ENCODE measurements at regions not wholly inside any gene's neighbourhood (a gene's known extent, or its start where the extent isn't known, plus 50 kb on each side); places are given as distances from the start of the nearest gene placed in this dataset.

DNA sequence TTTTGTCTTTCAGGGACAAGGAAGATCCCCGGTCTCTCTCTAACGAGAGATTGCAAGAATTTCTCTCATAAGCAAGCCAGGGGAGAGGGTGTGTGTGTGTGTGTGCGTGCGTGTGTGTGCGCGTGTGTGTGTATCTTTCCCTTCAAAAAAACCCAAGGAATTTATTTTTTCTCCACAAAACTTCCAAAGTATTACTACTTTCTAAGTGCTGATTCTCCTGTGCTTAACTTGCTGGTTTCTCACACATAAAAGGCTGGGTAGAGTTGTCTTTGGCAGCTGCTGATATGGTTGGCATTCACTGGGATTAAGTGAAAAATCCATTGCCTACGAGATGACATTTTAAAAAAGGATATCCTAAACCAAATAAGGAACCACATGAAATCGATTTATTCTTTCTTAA is 435.7 kb downstream of the RAPGEF2 start:
- Histone ChIP-seq H3K27ac (ENCODE audit: insufficient read depth, low read length) (no peak overlapping the region), H3K4me2 (ENCODE audit: extremely low read depth, insufficient read depth, low read length) (no peak overlapping the region), H3K36me3 (ENCODE audit: control insufficient read depth, insufficient read depth, low read length) (no peaks in the 10 kb centered on the region), H3K9me3 (ENCODE audit: control insufficient read depth, insufficient read depth, low read depth, low read length) (no peaks in the 10 kb centered on the region), H3K27me3 (ENCODE audit: control insufficient read depth, insufficient read depth, low read length) (no peaks in the 10 kb centered on the region), H3K79me2 (ENCODE audit: control insufficient read depth, insufficient read depth, low read length) (no peaks in the 10 kb centered on the region), H3K4me1 (ENCODE audit: control insufficient read depth, extremely low read depth, insufficient read depth, low read length) (no peaks in the 10 kb centered on the region), H4K20me1 (ENCODE audit: control insufficient read depth, extremely low read depth, insufficient read depth, low read length) (no peaks in the 10 kb centered on the region), H3K9ac (ENCODE audit: insufficient read depth, low read length) (no peak overlapping the region), H3K4me3 (replicated peaks in 1 of 4; ENCODE audit: control extremely low read depth in 1 of 4, insufficient read depth in 1 of 4, low read depth in 3 of 4, low read length in 4 of 4) (no peak overlapping the region), H2AFZ (ENCODE audit: low read length) (no peak overlapping the region)
- no peak for DNase-seq (ENCODE audit: low read depth in 2 of 2)
- TF ChIP-seq EZH2 (IDR thresholded peaks at IDR 0.05; ENCODE audit: low read length, missing control alignments) (no peak), CTCF (conservative IDR thresholded peaks at IDR 0.05 in 1 of 2, IDR thresholded peaks at IDR 0.05 in 1 of 2; ENCODE audit: low read depth in 1 of 2, low read length in 2 of 2) (no peak)

GRCh38 chr4:159540038-159540437 is 437.2 kb downstream of the RAPGEF2 start:
- Histone ChIP-seq H3K4me2 (ENCODE audit: extremely low read depth, insufficient read depth, low read length) (no peak overlapping the region), H3K4me3 (replicated peaks in 1 of 4; ENCODE audit: control extremely low read depth in 1 of 4, insufficient read depth in 1 of 4, low read depth in 3 of 4, low read length in 4 of 4) (no peak overlapping the region), H3K4me1 (ENCODE audit: control insufficient read depth, extremely low read depth, insufficient read depth, low read length) (no peaks in the 10 kb centered on the region), H3K9me3 (ENCODE audit: control insufficient read depth, insufficient read depth, low read depth, low read length) (no peaks in the 10 kb centered on the region), H3K9ac (ENCODE audit: insufficient read depth, low read length) (no peak overlapping the region), H3K27me3 (ENCODE audit: control insufficient read depth, insufficient read depth, low read length) (no peaks in the 10 kb centered on the region), H3K36me3 (ENCODE audit: control insufficient read depth, insufficient read depth, low read length) (no peaks in the 10 kb centered on the region), H4K20me1 (ENCODE audit: control insufficient read depth, extremely low read depth, insufficient read depth, low read length) (no peaks in the 10 kb centered on the region), H2AFZ (ENCODE audit: low read length) (no peak overlapping the region), H3K79me2 (ENCODE audit: control insufficient read depth, insufficient read depth, low read length) (no peaks in the 10 kb centered on the region), H3K27ac (ENCODE audit: insufficient read depth, low read length) (no peak overlapping the region)
- TF ChIP-seq EZH2 (IDR thresholded peaks at IDR 0.05; ENCODE audit: low read length, missing control alignments) = no peak
- no peak for TF ChIP-seq CTCF (conservative IDR thresholded peaks at IDR 0.05 in 1 of 2, IDR thresholded peaks at IDR 0.05 in 1 of 2; ENCODE audit: low read depth in 1 of 2, low read length in 2 of 2)
- DNase-seq (ENCODE audit: low read depth in 2 of 2) = peak in 1 of 2 donors; percentile 13

GRCh38 chr4:159540501-159540900 is 437.6 kb downstream of the RAPGEF2 start:
- no peaks in the 10 kb centered on the region for H3K9me3 ChIP-seq (ENCODE audit: control insufficient read depth, insufficient read depth, low read depth, low read length)
- H3K9ac ChIP-seq (ENCODE audit: insufficient read depth, low read length) = no peak overlapping the region
- no peak overlapping the region for H3K4me3 ChIP-seq (replicated peaks in 1 of 4; ENCODE audit: control extremely low read depth in 1 of 4, insufficient read depth in 1 of 4, low read depth in 3 of 4, low read length in 4 of 4)
- H2AFZ ChIP-seq (ENCODE audit: low read length) = no peak overlapping the region
- H3K27ac ChIP-seq (ENCODE audit: insufficient read depth, low read length) = no peak overlapping the region
- H3K36me3 ChIP-seq (ENCODE audit: control insufficient read depth, insufficient read depth, low read length) = no peaks in the 10 kb centered on the region
- no peaks in the 10 kb centered on the region for H3K79me2 ChIP-seq (ENCODE audit: control insufficient read depth, insufficient read depth, low read length)
- H3K4me2 ChIP-seq (ENCODE audit: extremely low read depth, insufficient read depth, low read length) = no peak overlapping the region
- H3K27me3 ChIP-seq (ENCODE audit: control insufficient read depth, insufficient read depth, low read length) = no peaks in the 10 kb centered on the region
- no peak for DNase-seq (ENCODE audit: low read depth in 2 of 2)
- TF ChIP-seq CTCF (conservative IDR thresholded peaks at IDR 0.05 in 1 of 2, IDR thresholded peaks at IDR 0.05 in 1 of 2; ENCODE audit: low read depth in 1 of 2, low read length in 2 of 2) (no peak), EZH2 (IDR thresholded peaks at IDR 0.05; ENCODE audit: low read length, missing control alignments) (no peak)
- H3K4me1 ChIP-seq (ENCODE audit: control insufficient read depth, extremely low read depth, insufficient read depth, low read length) = no peaks in the 10 kb centered on the region
- H4K20me1 ChIP-seq (ENCODE audit: control insufficient read depth, extremely low read depth, insufficient read depth, low read length) = no peaks in the 10 kb centered on the region

Measured in fibroblast of lung (primary cell).